HG02759 (cell line): ENCODE measurements at regions not wholly inside any gene's neighbourhood (a gene's known extent, or its start where the extent isn't known, plus 50 kb on each side); places are given as distances from the start of the nearest gene placed in this dataset.

Source experiments
- ATAC-seq: cut with Tn5 transposase; IDR thresholded peaks from one replicate; pipeline ENCODE4 v1.9.1; 2021; ENCODE audit warnings: mild to moderate bottlenecking, moderate library complexity; ENCODE audit not compliant: unreplicated experiment

GRCh38 chrX:68998716-68999115, 166.5 kb downstream of the PJA1 start:
- no peak for ATAC-seq

- no peak for ATAC-seq
Measured at GRCh38 chrX:68997911-68998310, 167.3 kb downstream of the PJA1 start.

GRCh38 chrX:68997511-68997910, 167.7 kb downstream of the PJA1 start:
- no peak for ATAC-seq

- no peak for ATAC-seq
Measured at GRCh38 chrX:68995780-68996551, 167.1 kb downstream of the EFNB1 start.

- no peak for ATAC-seq
Measured at GRCh38 chrX:68995386-68995779, 166.6 kb downstream of the EFNB1 start.

GRCh38 chrX:68994891-68995255, 166.1 kb downstream of the EFNB1 start:
- ATAC-seq: no peak

- no peak for ATAC-seq
Measured at GRCh38 chrX:68994135-68994890, 165.5 kb downstream of the EFNB1 start.

- ATAC-seq: no peak
Measured at GRCh38 chrX:68992821-68993397, 164.1 kb downstream of the EFNB1 start.

GRCh38 chrX:68991691-68992345, 163.0 kb downstream of the EFNB1 start:
- no peak for ATAC-seq

- no peak for ATAC-seq
Measured at GRCh38 chrX:68990948-68991347, 162.1 kb downstream of the EFNB1 start.

- no peak for ATAC-seq
Measured at GRCh38 chrX:68989865-68990606, 161.2 kb downstream of the EFNB1 start.

- ATAC-seq: no peak
Measured at GRCh38 chrX:68989456-68989855, 160.6 kb downstream of the EFNB1 start.

- ATAC-seq: no peak
Measured at GRCh38 chrX:68988865-68989264, 160.0 kb downstream of the EFNB1 start.

GRCh38 chrX:68985135-68985755, 156.4 kb downstream of the EFNB1 start:
- no peak for ATAC-seq

GRCh38 chrX:68983004-68983857, 154.4 kb downstream of the EFNB1 start:
- ATAC-seq: no peak

GRCh38 chrX:68982476-68982875, 153.7 kb downstream of the EFNB1 start:
- ATAC-seq: no peak

GRCh38 chrX:68980906-68981616, 152.2 kb downstream of the EFNB1 start:
- no peak for ATAC-seq

GRCh38 chrX:68978655-68979054, 149.8 kb downstream of the EFNB1 start:
- ATAC-seq: no peak

GRCh38 chrX:68978255-68978654, 149.4 kb downstream of the EFNB1 start:
- no peak for ATAC-seq
